Kidney (tissue), 13 donors: ENCODE measurements at regions not wholly inside any gene's neighbourhood (a gene's known extent, or its start where the extent isn't known, plus 50 kb on each side); places are given as distances from the start of the nearest gene placed in this dataset.

Source experiments
- DNase-seq, 5 donors: peaks; one replicate each; pipeline ENCODE4 v3.0.0-alpha.2; 2013 to 2020
- FAIRE-seq: peaks from 2 replicates; lab custom pipeline; 2012; peaks lifted over from hg19 to GRCh38; lab: Jason Lieb, UNC
- H3K27ac ChIP-seq, 2 donors: one replicate each; pipeline ENCODE4 v1.7.0; 2013; ENCODE audit warnings: low read depth in 2 of 2, low read length in 2 of 2, inconsistent platforms in 1 of 2
- H3K27me3 ChIP-seq: one replicate; pipeline ENCODE4 v1.7.1; 2013; ENCODE audit warnings: low read length, inconsistent platforms; ENCODE audit not compliant: control insufficient read depth, insufficient read depth
- H3K36me3 ChIP-seq, 3 donors: one replicate each; pipeline versions ENCODE4 v1.7.0 to v1.7.1; 2013; ENCODE audit warnings: low read length in 3 of 3, control low read depth in 1 of 3, inconsistent platforms in 1 of 3; ENCODE audit not compliant: insufficient read depth in 3 of 3, control insufficient read depth in 2 of 3
- H3K4me1 ChIP-seq, 3 donors: one replicate each; pipeline versions ENCODE4 v1.7.0 to v1.7.1; 2013; ENCODE audit warnings: low read length in 3 of 3, inconsistent platforms in 1 of 3, low read depth in 1 of 3; ENCODE audit not compliant: control insufficient read depth in 2 of 3, insufficient read depth in 2 of 3
- H3K4me3 ChIP-seq, 3 donors: one replicate each; pipeline versions ENCODE4 v1.7.0 to v1.8.1; 2013; ENCODE audit warnings: low read length in 3 of 3, control low read depth in 1 of 3, inconsistent platforms in 1 of 3
- H3K9ac ChIP-seq, 3 donors: one replicate each; pipeline versions ENCODE4 v1.7.0 to v1.7.1; 2013; ENCODE audit warnings: low read length in 3 of 3, control low read depth in 1 of 3, inconsistent platforms in 1 of 3
- H3K9me3 ChIP-seq, 3 donors: one replicate each; pipeline versions ENCODE4 v1.7.0 to v1.7.1; 2013; ENCODE audit warnings: low read length in 3 of 3, control low read depth in 1 of 3, inconsistent platforms in 1 of 3; ENCODE audit not compliant: control insufficient read depth in 2 of 3, insufficient read depth in 1 of 3
- CTCF ChIP-seq: IDR thresholded peaks from 3 replicates; pipeline ENCODE4 v1.5.1; 2012; ENCODE audit warnings: mild to moderate bottlenecking, moderate library complexity, borderline replicate concordance; ENCODE audit not compliant: insufficient read depth; ENCODE audit errors: extremely low read depth
- intact Hi-C: fragments of 100-400 bp; cut with DNase I; formaldehyde crosslinking; loops from one replicate; pipeline ENCODE4 v1.11.1; 2022
- donor health status: control.
- donor health status: control.
- donor health status: control.
- donor health status: control.
- donor health status: control.
- donor health status: DM: yes; HTN: yes; CAD: no.
- donor health status: Normal renal cell carcinoma (clear cell type).

GRCh38 chr10:131473645-131474044 is 162.1 kb upstream of the TCERG1L start:
- no peak overlapping the region for H3K4me3 ChIP-seq
- H3K27me3 ChIP-seq: no peaks in the 10 kb centered on the region
- H3K36me3 ChIP-seq: no peaks in the 10 kb centered on the region
- no peak for TF ChIP-seq CTCF
- no peak overlapping the region for H3K27ac ChIP-seq
- DNase-seq (no peak), FAIRE-seq (no peak)
- peaks cover 4 to 13% (median 6%) of the 10 kb centered on the region in 3 donors for H3K4me1 ChIP-seq
- intact Hi-C loops: no loop called here
- no peak overlapping the region for H3K9ac ChIP-seq
- no peaks in the 10 kb centered on the region for H3K9me3 ChIP-seq

GRCh38 chr10:131474416-131474815 is 162.9 kb upstream of the TCERG1L start:
- no peaks in the 10 kb centered on the region for H3K9me3 ChIP-seq
- H3K4me1 ChIP-seq: peaks cover 4 to 14% (median 6%) of the 10 kb centered on the region in 3 donors
- H3K9ac ChIP-seq: no peak overlapping the region
- no peak for DNase-seq
- no peak overlapping the region for H3K27ac ChIP-seq
- H3K36me3 ChIP-seq: no peaks in the 10 kb centered on the region
- no peaks in the 10 kb centered on the region for H3K27me3 ChIP-seq
- no peak for FAIRE-seq
- intact Hi-C loops: no loop called here
- no peak overlapping the region for H3K4me3 ChIP-seq
- no peak for TF ChIP-seq CTCF

DNA sequence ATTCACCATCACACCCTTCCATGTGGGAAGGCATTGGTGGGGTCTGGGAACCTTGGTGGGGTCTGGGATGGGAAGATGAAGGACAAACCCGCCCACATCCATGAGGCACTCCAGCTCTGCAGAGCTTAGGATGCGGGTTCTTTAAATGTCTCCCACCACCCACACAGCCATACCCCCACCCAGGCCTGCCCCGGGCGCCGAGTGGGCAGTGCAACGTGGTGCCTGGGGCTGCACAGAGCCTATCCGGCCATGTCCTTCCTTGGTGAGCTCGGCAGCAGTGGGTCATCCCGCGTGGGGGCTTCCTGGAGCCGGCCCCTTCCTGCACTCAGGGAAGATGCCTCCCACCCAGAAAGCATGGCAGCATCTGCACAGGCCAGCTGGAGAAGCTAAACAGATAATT is 163.5 kb upstream of the TCERG1L start:
- peaks cover 4 to 14% (median 6%) of the 10 kb centered on the region in 3 donors for H3K4me1 ChIP-seq
- DNase-seq: no peak
- no peak overlapping the region for H3K9ac ChIP-seq
- H3K27me3 ChIP-seq: no peaks in the 10 kb centered on the region
- H3K27ac ChIP-seq: no peak overlapping the region
- no peak for TF ChIP-seq CTCF
- H3K4me3 ChIP-seq: no peak overlapping the region
- no peaks in the 10 kb centered on the region for H3K36me3 ChIP-seq
- no peak for FAIRE-seq
- intact Hi-C loops: no loop called here
- no peaks in the 10 kb centered on the region for H3K9me3 ChIP-seq

- H3K36me3 ChIP-seq: no peaks in the 10 kb centered on the region
- intact Hi-C loops: no loop called here
- no peaks in the 10 kb centered on the region for H3K27me3 ChIP-seq
- no peak overlapping the region for H3K27ac ChIP-seq
- no peak overlapping the region for H3K4me3 ChIP-seq
- H3K9me3 ChIP-seq: no peaks in the 10 kb centered on the region
- FAIRE-seq (no peak), DNase-seq (no peak)
- TF ChIP-seq CTCF: no peak
- no peak overlapping the region for H3K9ac ChIP-seq
- H3K4me1 ChIP-seq: peaks cover 4 to 14% (median 6%) of the 10 kb centered on the region in 3 donors
Measured at GRCh38 chr10:131475803-131476202, 164.3 kb upstream of the TCERG1L start.
